ENCODE measurements at regions not wholly inside any gene's neighbourhood (a gene's known extent, or its start where the extent isn't known, plus 50 kb on each side); places are given as distances from the start of the nearest gene placed in this dataset.

- TF ChIP-seq CTCF (IDR thresholded peaks at IDR 0.05; ENCODE audit: control insufficient read depth, insufficient read depth, low read depth, low read length, missing control alignments), result no peak
- DNase-seq (ENCODE audit: low read depth), result no peak
- no peak overlapping the region for H3K4me3 ChIP-seq (ENCODE audit: control insufficient read depth, low read depth, low read length)
Measured at GRCh38 chr17:63331301-63332061, 114.6 kb downstream of the CYB561 start.

GRCh38 chr17:63332286-63332685 lies 113.8 kb downstream of the CYB561 start:
- no peak for TF ChIP-seq CTCF (IDR thresholded peaks at IDR 0.05; ENCODE audit: control insufficient read depth, insufficient read depth, low read depth, low read length, missing control alignments)

GRCh38 chr17:63333869-63334268 lies 112.2 kb downstream of the CYB561 start:
- TF ChIP-seq CTCF (IDR thresholded peaks at IDR 0.05; ENCODE audit: control insufficient read depth, insufficient read depth, low read depth, low read length, missing control alignments), result no peak
- no peak overlapping the region for H3K4me3 ChIP-seq (ENCODE audit: control insufficient read depth, low read depth, low read length)
- no peak for DNase-seq (ENCODE audit: low read depth)

More at GRCh38 chr17:63332286-63332685, 113.8 kb downstream of the CYB561 start:
- no peak for DNase-seq (ENCODE audit: low read depth)
- H3K4me3 ChIP-seq (ENCODE audit: control insufficient read depth, low read depth, low read length), result no peak overlapping the region

GRCh38 chr17:63335831-63336230 lies 110.3 kb downstream of the CYB561 start:
- no peak for DNase-seq (ENCODE audit: low read depth)
- no peak for TF ChIP-seq CTCF (IDR thresholded peaks at IDR 0.05; ENCODE audit: control insufficient read depth, insufficient read depth, low read depth, low read length, missing control alignments)
- no peak overlapping the region for H3K4me3 ChIP-seq (ENCODE audit: control insufficient read depth, low read depth, low read length)

GRCh38 chr17:63337579-63337978 lies 108.5 kb downstream of the CYB561 start:
- no peak for DNase-seq (ENCODE audit: low read depth)
- no peak overlapping the region for H3K4me3 ChIP-seq (ENCODE audit: control insufficient read depth, low read depth, low read length)
- no peak for TF ChIP-seq CTCF (IDR thresholded peaks at IDR 0.05; ENCODE audit: control insufficient read depth, insufficient read depth, low read depth, low read length, missing control alignments)

- TF ChIP-seq CTCF (IDR thresholded peaks at IDR 0.05; ENCODE audit: control insufficient read depth, insufficient read depth, low read depth, low read length, missing control alignments), result no peak
- DNase-seq (ENCODE audit: low read depth), result no peak
- H3K4me3 ChIP-seq (ENCODE audit: control insufficient read depth, low read depth, low read length), result no peak overlapping the region
Measured at GRCh38 chr17:63338272-63338671, 107.8 kb downstream of the CYB561 start.

Measured in AG09309 (cell line).